AG09309 (cell line): ENCODE measurements at regions not wholly inside any gene's neighbourhood (a gene's known extent, or its start where the extent isn't known, plus 50 kb on each side); places are given as distances from the start of the nearest gene placed in this dataset.

Experiments used
- DNase-seq: peaks from one replicate; pipeline ENCODE4 v3.0.0-alpha.2; 2010; ENCODE audit warnings: low read depth
- H3K4me3 ChIP-seq: 2 replicates; pipeline ENCODE4 v1.5.1; 2011; ENCODE audit warnings: mild to moderate bottlenecking, low read depth, low read length, moderate library complexity; ENCODE audit not compliant: control insufficient read depth
- CTCF ChIP-seq: IDR thresholded peaks from 2 replicates; pipeline ENCODE4 v1.5.1; 2011; ENCODE audit warnings: mild to moderate bottlenecking, low read depth, low read length, inconsistent platforms; ENCODE audit not compliant: insufficient read depth, control insufficient read depth; ENCODE audit errors: missing control alignments

GRCh38 chr20:12074111-12074655 is 156.5 kb downstream of the BTBD3 start:
- TF ChIP-seq CTCF: no peak
- no peak for DNase-seq
- H3K4me3 ChIP-seq: no peak overlapping the region

- DNase-seq: no peak
- H3K4me3 ChIP-seq: no peak overlapping the region
- no peak for TF ChIP-seq CTCF
Measured at GRCh38 chr20:12076200-12076599, 158.5 kb downstream of the BTBD3 start.

GRCh38 chr20:12077875-12078274 is 160.2 kb downstream of the BTBD3 start:
- H3K4me3 ChIP-seq: no peak overlapping the region
- no peak for TF ChIP-seq CTCF
- DNase-seq: no peak

- H3K4me3 ChIP-seq: no peak overlapping the region
- no peak for TF ChIP-seq CTCF
- DNase-seq: no peak
Measured at GRCh38 chr20:12079490-12079889, 161.8 kb downstream of the BTBD3 start.

GRCh38 chr20:12083269-12083668 is 165.6 kb downstream of the BTBD3 start:
- no peak overlapping the region for H3K4me3 ChIP-seq
- TF ChIP-seq CTCF: no peak
- DNase-seq: no peak

- DNase-seq: no peak
- no peak for TF ChIP-seq CTCF
- no peak overlapping the region for H3K4me3 ChIP-seq
Measured at GRCh38 chr20:12084482-12084881, 166.8 kb downstream of the BTBD3 start.

- DNase-seq: no peak
- TF ChIP-seq CTCF: no peak
- no peak overlapping the region for H3K4me3 ChIP-seq
Measured at GRCh38 chr20:12086359-12086758, 168.7 kb downstream of the BTBD3 start.
